ENCODE measurements at regions not wholly inside any gene's neighbourhood (a gene's known extent, or its start where the extent isn't known, plus 50 kb on each side); places are given as distances from the start of the nearest gene placed in this dataset.
A peak's percentile ranks its signal among the peaks of the same experiment; 100 is the strongest.

- no peaks in the 10 kb centered on the region for H3K9me3 Mint-ChIP-seq (ENCODE audit: low read depth)
- no peaks in the 10 kb centered on the region for H3K36me3 Mint-ChIP-seq
- H3K27me3 Mint-ChIP-seq = peaks cover 13% of the 10 kb centered on the region
- H3K4me1 Mint-ChIP-seq = no peaks in the 10 kb centered on the region
- DNase-seq (no peak), ATAC-seq (peak; percentile 70)
- H3K27ac Mint-ChIP-seq = peak overlapping the region; percentile 10
- CTCF ChIA-PET = interaction anchor here (1.1 to 1.3 kb wide), 3 partner anchors 12 to 78 kb away, joined by 3 to 6 read pairs (median 5); no protein-coding TSS in a partner anchor
- H3K4me3 Mint-ChIP-seq = no peak overlapping the region
Measured at GRCh38 chr13:31056644-31057271, 104.9 kb downstream of the HSPH1 start.

GRCh38 chr13:31055589-31055988 lies 106.1 kb downstream of the HSPH1 start:
- CTCF ChIA-PET = interaction anchor here (1.3 kb wide), 1 partner anchor 16 kb away, joined by 3 read pairs; no protein-coding TSS in a partner anchor
- Mint-ChIP-seq H3K9me3 (ENCODE audit: low read depth) (no peaks in the 10 kb centered on the region), H3K4me1 (peaks cover 10% of the 10 kb centered on the region), H3K36me3 (no peaks in the 10 kb centered on the region), H3K4me3 (no peak overlapping the region), H3K27me3 (peaks cover 15% of the 10 kb centered on the region), H3K27ac (no peak overlapping the region)
- DNase-seq (no peak), ATAC-seq (no peak)

GRCh38 chr13:31054632-31055031 lies 107.1 kb downstream of the HSPH1 start:
- ATAC-seq = no peak

GRCh38 chr13:31053896-31054295 lies 107.8 kb downstream of the HSPH1 start:
- Mint-ChIP-seq H3K27ac (no peak overlapping the region), H3K9me3 (ENCODE audit: low read depth) (no peaks in the 10 kb centered on the region), H3K4me1 (peaks cover 13% of the 10 kb centered on the region), H3K36me3 (no peaks in the 10 kb centered on the region), H3K27me3 (peaks cover 11% of the 10 kb centered on the region), H3K4me3 (no peak overlapping the region)
- no peak for DNase-seq
- ATAC-seq = no peak
- CTCF ChIA-PET = interaction anchor here (1.4 kb wide), 1 partner anchor 9 kb away, joined by 7 read pairs; no protein-coding TSS in a partner anchor

More at GRCh38 chr13:31054632-31055031, 107.1 kb downstream of the HSPH1 start:
- Mint-ChIP-seq H3K36me3 (no peaks in the 10 kb centered on the region), H3K27me3 (peaks cover 11% of the 10 kb centered on the region), H3K4me1 (peaks cover 13% of the 10 kb centered on the region), H3K4me3 (no peak overlapping the region), H3K27ac (no peak overlapping the region), H3K9me3 (ENCODE audit: low read depth) (no peaks in the 10 kb centered on the region)
- DNase-seq = no peak
- CTCF ChIA-PET = no interaction called here

GRCh38 chr13:31053091-31053490 lies 108.6 kb downstream of the HSPH1 start:
- H3K27me3 Mint-ChIP-seq = peaks cover 11% of the 10 kb centered on the region
- H3K4me1 Mint-ChIP-seq = peaks cover 13% of the 10 kb centered on the region
- DNase-seq (no peak), ATAC-seq (no peak)
- no peaks in the 10 kb centered on the region for H3K36me3 Mint-ChIP-seq
- H3K9me3 Mint-ChIP-seq (ENCODE audit: low read depth) = no peaks in the 10 kb centered on the region
- H3K27ac Mint-ChIP-seq = no peak overlapping the region
- CTCF ChIA-PET = interaction anchor here (1.4 kb wide), 1 partner anchor 9 kb away, joined by 7 read pairs; no protein-coding TSS in a partner anchor
- H3K4me3 Mint-ChIP-seq = no peak overlapping the region

- peaks cover 11% of the 10 kb centered on the region for H3K27me3 Mint-ChIP-seq
- no peak for DNase-seq
- H3K27ac Mint-ChIP-seq = no peak overlapping the region
- peaks cover 13% of the 10 kb centered on the region for H3K4me1 Mint-ChIP-seq
- H3K9me3 Mint-ChIP-seq (ENCODE audit: low read depth) = no peaks in the 10 kb centered on the region
- CTCF ChIA-PET = interaction anchor here (0.9 to 1.4 kb wide), 2 partner anchors 8 to 73 kb away, joined by 3 to 7 read pairs; no protein-coding TSS in a partner anchor
- ATAC-seq = no peak
- no peak overlapping the region for H3K4me3 Mint-ChIP-seq
- H3K36me3 Mint-ChIP-seq = no peaks in the 10 kb centered on the region
Measured at GRCh38 chr13:31052478-31052877, 109.2 kb downstream of the HSPH1 start.

- CTCF ChIA-PET = interaction anchor here (0.9 kb wide), 1 partner anchor 73 kb away, joined by 3 read pairs; no protein-coding TSS in a partner anchor
- H3K27me3 Mint-ChIP-seq = peaks cover 11% of the 10 kb centered on the region
Measured at GRCh38 chr13:31051999-31052398, 109.7 kb downstream of the HSPH1 start.

GRCh38 chr13:31050486-31051400 lies 111.0 kb downstream of the HSPH1 start:
- Mint-ChIP-seq H3K27me3 (peaks cover 11% of the 10 kb centered on the region), H3K36me3 (no peaks in the 10 kb centered on the region), H3K4me3 (no peak overlapping the region), H3K9me3 (ENCODE audit: low read depth) (no peaks in the 10 kb centered on the region), H3K27ac (no peak overlapping the region), H3K4me1 (peaks cover 14% of the 10 kb centered on the region)
- DNase-seq (no peak), ATAC-seq (no peak)
- CTCF ChIA-PET = interaction anchor here (0.8 to 1.4 kb wide), 2 partner anchors 11 to 25 kb away, joined by 4 read pairs; no protein-coding TSS in a partner anchor

More at GRCh38 chr13:31051999-31052398, 109.7 kb downstream of the HSPH1 start:
- H3K4me3 Mint-ChIP-seq = no peak overlapping the region
- peaks cover 13% of the 10 kb centered on the region for H3K4me1 Mint-ChIP-seq
- ATAC-seq = no peak
- H3K9me3 Mint-ChIP-seq (ENCODE audit: low read depth) = no peaks in the 10 kb centered on the region
- DNase-seq = no peak
- H3K27ac Mint-ChIP-seq = no peak overlapping the region
- no peaks in the 10 kb centered on the region for H3K36me3 Mint-ChIP-seq

- DNase-seq (no peak), ATAC-seq (no peak)
- Mint-ChIP-seq H3K4me3 (no peak overlapping the region), H3K9me3 (ENCODE audit: low read depth) (no peaks in the 10 kb centered on the region), H3K36me3 (no peaks in the 10 kb centered on the region), H3K4me1 (peaks cover 23% of the 10 kb centered on the region), H3K27me3 (peaks cover 11% of the 10 kb centered on the region), H3K27ac (no peak overlapping the region)
- CTCF ChIA-PET = interaction anchor here (1.0 to 2.1 kb wide), 3 partner anchors 10 to 917 kb away, joined by 3 to 5 read pairs (median 4); no protein-coding TSS in a partner anchor
Measured at GRCh38 chr13:31049833-31050232, 111.9 kb downstream of the HSPH1 start.

- CTCF ChIA-PET = interaction anchor here (0.7 to 2.1 kb wide), 4 partner anchors 10 to 917 kb away, joined by 3 to 5 read pairs (median 3); partner anchors contain the start of gene B3GLCT
- no peak for ATAC-seq
- H3K4me1 Mint-ChIP-seq = peaks cover 31% of the 10 kb centered on the region
- H3K36me3 Mint-ChIP-seq = no peaks in the 10 kb centered on the region
- H3K4me3 Mint-ChIP-seq = no peak overlapping the region
- DNase-seq = no peak
- H3K9me3 Mint-ChIP-seq (ENCODE audit: low read depth) = no peaks in the 10 kb centered on the region
- peaks cover 11% of the 10 kb centered on the region for H3K27me3 Mint-ChIP-seq
- H3K27ac Mint-ChIP-seq = no peak overlapping the region
Measured at GRCh38 chr13:31049083-31049482, 112.6 kb downstream of the HSPH1 start.

- H3K27me3 Mint-ChIP-seq = peaks cover 11% of the 10 kb centered on the region
- ATAC-seq (no peak), DNase-seq (no peak)
- no peak overlapping the region for H3K4me3 Mint-ChIP-seq
- H3K27ac Mint-ChIP-seq = no peak overlapping the region
- no peaks in the 10 kb centered on the region for H3K36me3 Mint-ChIP-seq
- peaks cover 36% of the 10 kb centered on the region for H3K4me1 Mint-ChIP-seq
- CTCF ChIA-PET = interaction anchor here (1.1 to 2.1 kb wide), 3 partner anchors 9 to 183 kb away, joined by 3 to 5 read pairs (median 3); no protein-coding TSS in a partner anchor
- H3K9me3 Mint-ChIP-seq (ENCODE audit: low read depth) = no peaks in the 10 kb centered on the region
Measured at GRCh38 chr13:31048521-31048920, 113.2 kb downstream of the HSPH1 start.

- H3K27me3 Mint-ChIP-seq = peaks cover 16% of the 10 kb centered on the region
- CTCF ChIA-PET = interaction anchor here (0.6 kb wide), 1 partner anchor 492 kb away, joined by 4 read pairs; no protein-coding TSS in a partner anchor
- H3K27ac Mint-ChIP-seq = no peak overlapping the region
- no peak overlapping the region for H3K4me3 Mint-ChIP-seq
- no peaks in the 10 kb centered on the region for H3K36me3 Mint-ChIP-seq
- ATAC-seq = no peak
- no peak for DNase-seq
- H3K9me3 Mint-ChIP-seq (ENCODE audit: low read depth) = no peaks in the 10 kb centered on the region
- peaks cover 51% of the 10 kb centered on the region for H3K4me1 Mint-ChIP-seq
Measured at GRCh38 chr13:31046711-31047279, 114.3 kb downstream of the TEX26 start.
